ENCODE measurements at regions not wholly inside any gene's neighbourhood (a gene's known extent, or its start where the extent isn't known, plus 50 kb on each side); places are given as distances from the start of the nearest gene placed in this dataset.

GRCh38 chr4:126731062-126731461, 901.7 kb upstream of the INTU start:
- TF ChIP-seq POLR2AphosphoS5 (IDR thresholded peaks at IDR 0.05; ENCODE audit: low read depth, low read length) (no peak), POLR2A (IDR thresholded peaks at IDR 0.05; ENCODE audit: low read depth, low read length) (no peak), TAF1 (IDR thresholded peaks at IDR 0.05; ENCODE audit: low read depth, low read length) (no peak), SPI1 (IDR thresholded peaks at IDR 0.05; ENCODE audit: low read depth, low read length) (no peak), POU2F2 (IDR thresholded peaks at IDR 0.05; ENCODE audit: low read depth, low read length) (no peak), PAX5 (IDR thresholded peaks at IDR 0.05; ENCODE audit: insufficient read depth, low read length, severe bottlenecking) (no peak)
